CD4-positive, alpha-beta T cell (primary cell): ENCODE measurements at regions not wholly inside any gene's neighbourhood (a gene's known extent, or its start where the extent isn't known, plus 50 kb on each side); places are given as distances from the start of the nearest gene placed in this dataset.

Experiments
- ATAC-seq: fragments of 200-7000 bp; cut with Tn5 transposase; one replicate; pipeline ENCODE4 v1.10.0; 2022; ENCODE audit warnings: mild to moderate bottlenecking; ENCODE audit not compliant: poor library complexity
- CTCF ChIA-PET: fragments of 350-600 bp; sonication (Branson Sonifier 250); formaldehyde crosslinking; loops from one replicate; lab custom pipeline; 2021; ENCODE audit warnings: antibody characterized with exemption, inconsistent platforms; lab: Charles Lee
- POLR2A ChIA-PET: fragments of 350-600 bp; sonication (Branson Sonifier 250); formaldehyde crosslinking; loops from one replicate; lab custom pipeline; 2021; ENCODE audit warnings: antibody characterized with exemption, inconsistent platforms; lab: Charles Lee
- DNase-seq, 14 experiments: peaks; one replicate each; pipeline ENCODE4 v3.0.0-alpha.2; 2013 to 2020; ENCODE audit warnings: mixed read lengths in 2 of 14
- H3K27ac ChIP-seq, 2 donors: one replicate each; pipeline versions ENCODE4 v1.5.1 to v1.7.0; 2013; ENCODE audit warnings: low read length in 2 of 2, low read depth in 1 of 2, mild to moderate bottlenecking in 1 of 2
- H3K27me3 ChIP-seq, 2 experiments: 1 replicate in 1 of 2; 2 replicates in 1 of 2; pipeline versions ENCODE4 v1.6.1 to v1.7.0; 2013; ENCODE audit warnings: low read length in 2 of 2, control low read depth in 1 of 2, mild to moderate bottlenecking in 1 of 2, moderate library complexity in 1 of 2; ENCODE audit not compliant: insufficient read depth in 2 of 2, control insufficient read depth in 1 of 2
- H3K36me3 ChIP-seq: one replicate; pipeline ENCODE4 v1.6.1; 2013; ENCODE audit warnings: low read length, control low read depth; ENCODE audit not compliant: insufficient read depth
- H3K4me1 ChIP-seq: one replicate; pipeline ENCODE4 v1.6.1; 2013; ENCODE audit warnings: low read length, control low read depth; ENCODE audit not compliant: insufficient read depth
- H3K4me3 ChIP-seq: one replicate; pipeline ENCODE4 v1.5.1; 2013; ENCODE audit warnings: mild to moderate bottlenecking, low read length, moderate library complexity
- H3K9me3 ChIP-seq, 2 experiments: 1 replicate in 1 of 2; 2 replicates in 1 of 2; pipeline versions ENCODE4 v1.6.1 to v1.7.0; 2013; ENCODE audit warnings: low read length in 2 of 2, mild to moderate bottlenecking in 2 of 2, control low read depth in 1 of 2, moderate library complexity in 1 of 2; ENCODE audit not compliant: control insufficient read depth in 1 of 2, insufficient read depth in 1 of 2
- H3K27ac Mint-ChIP-seq: one replicate; pipeline ENCODE4 v1.8.0; 2020; ENCODE audit warnings: mixed read lengths
- H3K27me3 Mint-ChIP-seq: one replicate; pipeline ENCODE4 v1.8.0; 2021; ENCODE audit warnings: mixed read lengths
- H3K36me3 Mint-ChIP-seq: one replicate; pipeline ENCODE4 v1.8.0; 2021; ENCODE audit warnings: low read depth, mixed read lengths
- H3K4me1 Mint-ChIP-seq: one replicate; pipeline ENCODE4 v1.8.0; 2021; ENCODE audit warnings: low read depth, mixed read lengths
- H3K4me3 Mint-ChIP-seq: one replicate; pipeline ENCODE4 v1.8.0; 2020; ENCODE audit warnings: mild to moderate bottlenecking, mixed read lengths
- H3K9me3 Mint-ChIP-seq: one replicate; pipeline ENCODE4 v1.8.0; 2020; ENCODE audit warnings: mixed read lengths
- intact Hi-C, 2 experiments: fragments of 100-400 bp; cut with DNase I in 1 of 2; cut with micrococcal nuclease in 1 of 2; formaldehyde crosslinking; loops; one replicate each; pipeline versions ENCODE4 v1.15.1 to v1.9.0; 2023 to 2025; cut with DNase I, micrococcal nuclease
- TF ChIP-seq, protein P1 (sequence below): fragments of 200-600 bp; IDR thresholded peaks from one replicate; pipeline ENCODE4 v1.8.0; 2022; ENCODE audit warnings: antibody characterized with exemption, mild to moderate bottlenecking

DNA sequence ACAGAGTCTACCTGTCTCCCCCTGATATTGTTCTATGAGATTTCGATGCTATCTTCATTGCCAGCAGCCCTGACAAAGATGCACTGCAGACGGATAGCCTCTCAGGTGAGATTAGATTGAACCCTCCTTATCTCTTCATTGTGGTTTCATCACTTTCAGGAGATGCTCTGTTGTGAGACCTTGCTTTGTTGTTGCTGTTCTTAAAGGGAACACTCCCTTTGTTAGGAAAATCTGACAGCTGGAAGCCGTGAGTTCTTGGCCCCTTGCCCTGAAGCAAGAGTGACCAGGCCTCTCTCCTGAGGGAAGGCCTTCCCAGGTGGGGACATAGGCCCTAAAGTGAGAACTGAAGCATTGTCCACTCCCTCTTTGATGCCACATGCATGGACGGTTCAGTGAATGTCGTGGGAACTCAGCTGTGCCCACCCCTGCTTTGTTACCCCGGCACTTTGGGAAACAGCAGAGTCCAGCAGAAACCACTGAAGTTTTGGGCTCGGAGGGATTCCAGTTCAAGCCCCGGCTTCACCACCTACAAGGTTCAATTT lies 976.1 kb downstream of the TBC1D22A start:
- Mint-ChIP-seq H3K4me1 (no peaks in the 10 kb centered on the region), H3K9me3 (no peaks in the 10 kb centered on the region), H3K4me3 (no peak overlapping the region), H3K27ac (no peak overlapping the region), H3K36me3 (no peaks in the 10 kb centered on the region), H3K27me3 (peaks cover 11% of the 10 kb centered on the region)
- TF ChIP-seq, protein P1, sequence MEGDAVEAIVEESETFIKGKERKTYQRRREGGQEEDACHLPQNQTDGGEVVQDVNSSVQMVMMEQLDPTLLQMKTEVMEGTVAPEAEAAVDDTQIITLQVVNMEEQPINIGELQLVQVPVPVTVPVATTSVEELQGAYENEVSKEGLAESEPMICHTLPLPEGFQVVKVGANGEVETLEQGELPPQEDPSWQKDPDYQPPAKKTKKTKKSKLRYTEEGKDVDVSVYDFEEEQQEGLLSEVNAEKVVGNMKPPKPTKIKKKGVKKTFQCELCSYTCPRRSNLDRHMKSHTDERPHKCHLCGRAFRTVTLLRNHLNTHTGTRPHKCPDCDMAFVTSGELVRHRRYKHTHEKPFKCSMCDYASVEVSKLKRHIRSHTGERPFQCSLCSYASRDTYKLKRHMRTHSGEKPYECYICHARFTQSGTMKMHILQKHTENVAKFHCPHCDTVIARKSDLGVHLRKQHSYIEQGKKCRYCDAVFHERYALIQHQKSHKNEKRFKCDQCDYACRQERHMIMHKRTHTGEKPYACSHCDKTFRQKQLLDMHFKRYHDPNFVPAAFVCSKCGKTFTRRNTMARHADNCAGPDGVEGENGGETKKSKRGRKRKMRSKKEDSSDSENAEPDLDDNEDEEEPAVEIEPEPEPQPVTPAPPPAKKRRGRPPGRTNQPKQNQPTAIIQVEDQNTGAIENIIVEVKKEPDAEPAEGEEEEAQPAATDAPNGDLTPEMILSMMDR: no peak
- peaks cover 0 to 4% of the 10 kb centered on the region in 2 experiments for H3K9me3 ChIP-seq
- ChIA-PET POLR2A (no interaction called here), CTCF (no interaction called here)
- H3K27ac ChIP-seq: no peak overlapping the region
- DNase-seq: no peak
- no peak for ATAC-seq
- no peaks in the 10 kb centered on the region for H3K27me3 ChIP-seq
- H3K4me3 ChIP-seq: no peak overlapping the region
- no peaks in the 10 kb centered on the region for H3K36me3 ChIP-seq
- intact Hi-C loops: no loop called here
- no peaks in the 10 kb centered on the region for H3K4me1 ChIP-seq

DNA sequence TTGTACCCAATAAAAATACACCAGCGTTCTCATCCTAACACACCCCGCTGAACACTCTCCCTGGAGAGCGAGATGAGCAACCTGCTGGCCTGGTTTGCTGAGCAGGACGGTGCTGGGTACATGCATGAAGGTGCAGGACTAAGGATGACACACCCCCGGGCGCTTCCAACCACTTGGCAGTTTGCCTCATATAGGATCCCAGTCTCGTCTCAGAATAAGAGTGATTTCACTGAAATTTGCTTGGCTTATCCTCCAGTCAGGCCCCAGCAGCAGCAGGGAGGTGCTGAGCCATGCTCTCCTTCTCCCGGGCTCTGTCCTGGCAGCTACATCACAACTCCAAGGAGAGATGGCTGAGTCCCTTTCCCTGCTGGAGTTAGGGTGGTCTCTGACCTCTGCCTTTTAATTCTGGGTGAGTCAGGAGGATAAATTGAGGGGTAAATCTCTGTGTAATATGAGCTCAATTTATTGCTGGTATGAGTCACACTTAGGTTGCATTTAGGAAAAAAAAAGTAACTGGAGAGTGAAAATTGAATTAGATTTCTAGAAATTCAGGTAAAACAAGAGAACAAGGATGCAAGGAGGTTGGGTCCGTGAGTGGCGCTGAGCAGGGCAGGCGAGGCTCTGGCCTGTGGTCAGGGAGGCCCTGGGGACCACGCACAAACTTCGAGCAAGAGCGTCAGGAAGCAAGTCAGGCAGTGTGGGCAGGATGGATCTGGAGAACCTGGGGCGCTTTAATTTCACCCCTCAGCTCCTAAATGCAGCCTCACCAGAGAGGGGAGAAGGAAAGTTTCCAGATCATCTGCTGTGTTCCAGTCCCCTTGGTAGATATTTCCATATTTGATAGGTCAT lies 974.0 kb downstream of the TBC1D22A start:
- H3K4me1 ChIP-seq: no peaks in the 10 kb centered on the region
- H3K4me3 ChIP-seq: no peak overlapping the region
- intact Hi-C loops: no loop called here
- H3K36me3 Mint-ChIP-seq: no peaks in the 10 kb centered on the region
- ChIA-PET POLR2A (no interaction called here), CTCF (no interaction called here)
- peaks cover 0 to 4% of the 10 kb centered on the region in 2 experiments for H3K9me3 ChIP-seq
- H3K9me3 Mint-ChIP-seq: peaks cover 4% of the 10 kb centered on the region
- H3K27ac ChIP-seq: no peak overlapping the region
- H3K27me3 ChIP-seq: no peaks in the 10 kb centered on the region
- TF ChIP-seq, protein P1: no peak
- no peak overlapping the region for H3K27ac Mint-ChIP-seq
- no peak for ATAC-seq
- no peak overlapping the region for H3K4me3 Mint-ChIP-seq
- no peaks in the 10 kb centered on the region for H3K4me1 Mint-ChIP-seq
- DNase-seq: no peak
- peaks cover 18% of the 10 kb centered on the region for H3K27me3 Mint-ChIP-seq
- no peaks in the 10 kb centered on the region for H3K36me3 ChIP-seq

DNA sequence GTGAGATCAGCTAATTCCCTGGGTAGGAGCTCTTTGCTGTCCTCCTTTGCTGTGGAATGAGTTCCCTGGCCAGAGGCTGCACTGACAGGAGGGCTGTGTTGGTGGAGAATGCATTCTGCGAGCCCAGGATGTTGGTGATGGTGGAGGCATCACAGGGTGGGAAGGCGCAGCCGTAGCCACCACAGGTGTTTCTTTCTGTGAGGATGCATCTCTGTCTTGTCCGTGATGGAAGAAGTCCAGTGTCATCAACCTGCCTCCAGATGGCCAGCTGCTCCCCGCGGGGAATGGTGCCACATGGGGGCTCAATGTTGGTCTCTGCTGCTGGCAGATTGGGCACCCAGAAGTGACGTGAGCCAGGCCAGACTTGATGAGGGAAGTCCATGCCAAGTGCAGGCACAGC lies 972.1 kb downstream of the TBC1D22A start:
- H3K4me1 Mint-ChIP-seq: no peaks in the 10 kb centered on the region
- Histone ChIP-seq H3K4me1 (no peaks in the 10 kb centered on the region), H3K27ac (no peak overlapping the region), H3K36me3 (no peaks in the 10 kb centered on the region), H3K9me3 (peaks cover 0 to 8% of the 10 kb centered on the region in 2 experiments), H3K4me3 (no peak overlapping the region), H3K27me3 (no peaks in the 10 kb centered on the region)
- ChIA-PET CTCF (no interaction called here), POLR2A (no interaction called here)
- intact Hi-C loops: no loop called here
- H3K27me3 Mint-ChIP-seq: peaks cover 12% of the 10 kb centered on the region
- TF ChIP-seq, protein P1: no peak
- DNase-seq (no peak), ATAC-seq (no peak)
- H3K4me3 Mint-ChIP-seq: no peak overlapping the region
- no peaks in the 10 kb centered on the region for H3K36me3 Mint-ChIP-seq
- peaks cover 6% of the 10 kb centered on the region for H3K9me3 Mint-ChIP-seq
- no peak overlapping the region for H3K27ac Mint-ChIP-seq
